ENCODE measurements at regions not wholly inside any gene's neighbourhood (a gene's known extent, or its start where the extent isn't known, plus 50 kb on each side); places are given as distances from the start of the nearest gene placed in this dataset.

- DNase-seq = no peak
- no peaks in the 10 kb centered on the region for H3K27me3 Mint-ChIP-seq (ENCODE audit: low read depth, poor library complexity)
- no peak overlapping the region for H3K4me3 Mint-ChIP-seq
- TF ChIP-seq, protein P1, sequence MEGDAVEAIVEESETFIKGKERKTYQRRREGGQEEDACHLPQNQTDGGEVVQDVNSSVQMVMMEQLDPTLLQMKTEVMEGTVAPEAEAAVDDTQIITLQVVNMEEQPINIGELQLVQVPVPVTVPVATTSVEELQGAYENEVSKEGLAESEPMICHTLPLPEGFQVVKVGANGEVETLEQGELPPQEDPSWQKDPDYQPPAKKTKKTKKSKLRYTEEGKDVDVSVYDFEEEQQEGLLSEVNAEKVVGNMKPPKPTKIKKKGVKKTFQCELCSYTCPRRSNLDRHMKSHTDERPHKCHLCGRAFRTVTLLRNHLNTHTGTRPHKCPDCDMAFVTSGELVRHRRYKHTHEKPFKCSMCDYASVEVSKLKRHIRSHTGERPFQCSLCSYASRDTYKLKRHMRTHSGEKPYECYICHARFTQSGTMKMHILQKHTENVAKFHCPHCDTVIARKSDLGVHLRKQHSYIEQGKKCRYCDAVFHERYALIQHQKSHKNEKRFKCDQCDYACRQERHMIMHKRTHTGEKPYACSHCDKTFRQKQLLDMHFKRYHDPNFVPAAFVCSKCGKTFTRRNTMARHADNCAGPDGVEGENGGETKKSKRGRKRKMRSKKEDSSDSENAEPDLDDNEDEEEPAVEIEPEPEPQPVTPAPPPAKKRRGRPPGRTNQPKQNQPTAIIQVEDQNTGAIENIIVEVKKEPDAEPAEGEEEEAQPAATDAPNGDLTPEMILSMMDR (IDR thresholded peaks at IDR 0.05) = no peak
- H3K27ac Mint-ChIP-seq = peak overlapping the region; percentile 77
- peaks cover 7% of the 10 kb centered on the region for H3K36me3 Mint-ChIP-seq (ENCODE audit: low read depth)
- H3K4me1 Mint-ChIP-seq = peaks cover 15% of the 10 kb centered on the region
- peaks cover 6% of the 10 kb centered on the region for H3K9me3 Mint-ChIP-seq
Measured at GRCh38 chr14:71523630-71524319, 408.5 kb upstream of the RGS6 start.

GRCh38 chr14:71524320-71524982, 407.8 kb upstream of the RGS6 start:
- Mint-ChIP-seq H3K27me3 (ENCODE audit: low read depth, poor library complexity) (no peaks in the 10 kb centered on the region), H3K36me3 (ENCODE audit: low read depth) (peaks cover 2% of the 10 kb centered on the region), H3K4me3 (no peak overlapping the region), H3K9me3 (no peaks in the 10 kb centered on the region), H3K4me1 (peaks cover 15% of the 10 kb centered on the region), H3K27ac (no peak overlapping the region)
- TF ChIP-seq, protein P1 (IDR thresholded peaks at IDR 0.05) = no peak
- no peak for DNase-seq

DNA sequence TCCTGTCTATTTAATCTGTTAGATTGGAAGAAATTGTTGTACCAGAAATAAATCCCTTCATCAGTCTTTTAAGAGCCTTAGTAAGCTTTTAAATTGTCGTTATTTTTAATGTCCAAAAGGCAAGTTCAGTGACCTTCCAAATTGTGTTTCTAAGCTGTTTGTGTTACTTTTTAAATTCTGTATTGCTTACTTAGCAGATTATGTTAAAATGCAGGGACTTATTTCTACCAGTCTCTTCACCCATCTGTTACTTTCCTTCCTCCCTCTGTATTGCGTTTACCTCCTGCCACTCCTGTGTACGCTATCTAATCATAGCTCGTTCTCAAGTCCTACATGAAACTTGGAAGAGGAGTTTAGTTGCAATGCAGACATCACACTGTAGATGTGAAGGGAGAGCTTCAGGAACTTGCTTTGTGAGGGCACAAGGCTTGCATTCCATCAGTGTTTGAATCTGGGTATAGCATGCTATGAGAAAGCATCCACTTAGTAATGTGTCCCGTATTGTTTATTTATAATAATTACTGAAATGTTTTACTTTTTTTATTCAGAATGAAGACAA, 406.5 kb upstream of the RGS6 start:
- no peak overlapping the region for H3K4me3 Mint-ChIP-seq
- peaks cover 25% of the 10 kb centered on the region for H3K4me1 Mint-ChIP-seq
- DNase-seq = no peak
- H3K27ac Mint-ChIP-seq = no peak overlapping the region
- TF ChIP-seq, protein P1 (IDR thresholded peaks at IDR 0.05) = no peak
- H3K27me3 Mint-ChIP-seq (ENCODE audit: low read depth, poor library complexity) = no peaks in the 10 kb centered on the region
- no peaks in the 10 kb centered on the region for H3K9me3 Mint-ChIP-seq
- H3K36me3 Mint-ChIP-seq (ENCODE audit: low read depth) = peaks cover 10% of the 10 kb centered on the region

DNA sequence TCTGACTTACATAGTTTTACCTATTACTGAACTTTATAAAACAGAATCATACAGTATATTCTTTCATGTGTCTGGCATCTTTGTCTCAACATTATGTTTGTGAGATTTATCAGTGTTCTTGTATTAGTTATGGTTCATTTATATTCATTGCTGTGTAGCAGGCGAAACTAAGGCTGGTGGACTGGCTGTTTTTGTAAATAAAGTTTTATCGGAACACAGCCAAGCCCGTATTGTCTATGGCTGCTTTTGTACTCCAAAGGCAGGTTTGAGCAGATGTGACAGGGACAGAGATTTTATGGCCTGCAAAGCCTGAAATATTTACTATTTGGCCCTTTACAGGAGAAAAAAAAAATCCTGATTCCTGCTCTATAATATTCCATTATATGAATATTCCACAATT, 405.8 kb upstream of the RGS6 start:
- no peak for DNase-seq
- Mint-ChIP-seq H3K36me3 (ENCODE audit: low read depth) (peaks cover 11% of the 10 kb centered on the region), H3K4me3 (no peak overlapping the region), H3K4me1 (peaks cover 19% of the 10 kb centered on the region), H3K9me3 (no peaks in the 10 kb centered on the region), H3K27me3 (ENCODE audit: low read depth, poor library complexity) (no peaks in the 10 kb centered on the region), H3K27ac (peak overlapping the region; percentile 3)
- TF ChIP-seq, protein P1 (IDR thresholded peaks at IDR 0.05) = no peak

DNA sequence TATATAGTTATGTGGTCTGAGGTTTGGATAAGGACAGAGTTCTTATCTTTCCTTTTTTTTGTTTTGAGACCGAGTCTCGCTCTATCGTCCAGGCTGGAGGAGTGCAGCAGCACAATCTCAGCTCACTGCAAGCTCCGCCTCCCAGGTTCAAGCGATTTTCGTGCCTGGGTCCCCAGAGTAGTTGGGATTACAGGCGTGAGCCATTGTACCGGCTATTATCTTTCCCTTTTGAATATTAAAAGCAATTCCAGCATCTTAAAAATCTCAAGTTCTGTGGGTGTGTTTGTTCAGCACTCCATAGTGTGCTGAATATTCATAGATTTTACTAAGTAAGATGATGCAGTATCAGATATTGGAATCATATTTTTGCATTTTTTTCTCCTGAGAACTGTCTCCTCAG, 404.4 kb upstream of the RGS6 start:
- no peak overlapping the region for H3K4me3 Mint-ChIP-seq
- no peak overlapping the region for H3K27ac Mint-ChIP-seq
- TF ChIP-seq, protein P1 (IDR thresholded peaks at IDR 0.05) = no peak
- H3K36me3 Mint-ChIP-seq (ENCODE audit: low read depth) = peaks cover 21% of the 10 kb centered on the region
- H3K4me1 Mint-ChIP-seq = peaks cover 29% of the 10 kb centered on the region
- H3K27me3 Mint-ChIP-seq (ENCODE audit: low read depth, poor library complexity) = no peaks in the 10 kb centered on the region
- H3K9me3 Mint-ChIP-seq = no peaks in the 10 kb centered on the region
- no peak for DNase-seq
